Caki2 (cell line): ENCODE measurements at regions not wholly inside any gene's neighbourhood (a gene's known extent, or its start where the extent isn't known, plus 50 kb on each side); places are given as distances from the start of the nearest gene placed in this dataset.
"Not testable (repeated sequence)": the region's sequence is repeated elsewhere in the genome, so short reads cannot be mapped to it uniquely, and the experiment has no call there.

Experiments
- DNase-seq: peaks from one replicate; pipeline ENCODE4 v3.0.0-alpha.2; 2015; ENCODE audit warnings: low read depth
- in situ Hi-C: cut with HindIII; loops from 2 replicates; pipeline ENCODE4 v1.10.0; 2016; ENCODE audit warnings: low sequenced_read_pairs, low pct_unique_long_range_greater_than_20kb, mixed read lengths

DNA sequence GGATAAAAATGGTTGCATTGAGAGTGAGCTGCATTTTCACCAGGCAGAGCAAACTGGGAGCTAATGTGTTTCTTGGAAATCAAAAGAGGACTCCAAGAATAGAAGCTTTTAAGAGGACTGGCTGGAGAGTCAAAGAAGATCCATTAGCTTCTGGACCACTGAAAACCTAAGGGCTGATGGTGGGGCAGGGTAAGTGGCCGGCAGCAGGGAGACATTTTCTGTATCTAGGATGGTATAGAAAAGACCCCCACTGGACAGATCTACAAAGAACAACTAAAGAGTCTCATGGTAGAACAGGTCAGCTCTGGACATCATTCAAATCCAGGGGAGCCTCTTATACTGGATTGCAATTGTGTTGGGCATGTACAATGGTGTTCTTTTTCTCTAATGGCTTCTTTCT lies 262.3 kb downstream of the PTGER3 start:
- no peak for DNase-seq
- in situ Hi-C loops, result no loop called here

DNA sequence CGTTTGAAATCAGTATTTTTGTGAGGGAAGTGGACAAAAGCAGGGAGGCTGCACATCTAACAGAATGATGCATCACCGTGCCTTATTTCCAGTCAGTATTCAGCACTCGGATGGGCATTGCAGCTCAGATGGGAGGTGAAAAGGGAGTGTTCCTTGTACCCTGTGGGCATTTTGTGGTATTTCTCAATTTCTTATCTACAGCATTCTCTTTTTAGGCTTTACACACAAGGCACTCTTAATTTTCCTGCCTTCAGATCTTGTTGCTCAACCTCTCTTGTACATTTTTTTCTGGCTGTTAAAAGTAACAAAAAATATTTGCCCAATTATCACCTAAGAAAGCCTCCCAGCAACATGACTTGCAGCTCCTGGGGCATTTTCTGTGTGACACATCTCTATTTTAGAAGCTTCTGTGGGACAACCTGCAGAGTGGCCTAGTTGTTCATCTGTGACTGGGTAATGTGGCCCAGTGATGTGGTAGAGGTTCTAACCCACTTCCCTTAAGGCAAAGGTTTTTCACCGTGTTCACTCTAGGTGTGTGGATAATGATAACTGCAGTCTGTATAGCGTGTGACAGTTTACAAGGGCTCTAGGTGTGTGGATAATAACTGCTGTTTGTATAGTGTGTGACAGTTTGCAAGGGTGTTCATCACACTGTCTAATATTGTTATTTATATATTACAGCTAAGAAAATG lies 257.2 kb downstream of the PTGER3 start:
- in situ Hi-C loops, result no loop called here
- no peak for DNase-seq

DNA sequence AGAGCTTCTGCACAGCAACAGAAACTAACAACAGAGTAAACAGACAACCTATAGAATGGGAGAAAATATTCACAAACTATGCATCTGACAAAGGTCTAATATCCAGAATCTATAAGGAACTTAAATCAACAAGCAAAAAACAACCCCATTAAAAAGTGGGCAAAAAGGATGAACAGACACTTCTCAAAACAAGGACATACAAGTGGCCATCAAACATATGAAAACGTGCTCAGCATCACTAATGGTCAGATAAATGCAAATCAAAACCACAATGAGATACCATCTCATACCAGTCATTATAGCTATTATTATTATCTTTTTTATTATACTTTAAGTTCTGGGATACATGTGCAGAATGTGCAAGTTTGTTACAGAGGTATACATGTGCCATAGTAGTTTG lies 252.6 kb downstream of the PTGER3 start:
- in situ Hi-C loops, DNase-seq: not testable (repeated sequence)

DNA sequence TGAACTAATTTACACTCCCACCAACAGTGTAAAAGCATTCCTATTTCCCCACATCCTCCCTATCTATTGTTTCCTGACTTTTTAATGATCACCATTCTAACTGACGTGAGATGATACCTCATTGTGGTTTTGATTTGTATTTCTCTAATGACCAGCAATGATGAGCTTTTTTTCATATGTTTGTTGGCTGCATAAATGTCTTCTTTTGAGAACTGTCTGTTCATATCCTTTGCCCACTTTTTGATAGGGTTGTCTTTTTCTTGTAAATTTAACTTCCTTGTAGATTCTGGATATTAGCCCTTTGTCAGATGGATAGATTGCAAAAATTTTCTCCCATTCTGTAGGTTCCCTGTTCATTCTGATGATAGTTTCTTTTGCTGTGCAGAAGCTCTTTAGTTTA lies 251.3 kb downstream of the PTGER3 start:
- not testable (repeated sequence) for DNase-seq

DNA sequence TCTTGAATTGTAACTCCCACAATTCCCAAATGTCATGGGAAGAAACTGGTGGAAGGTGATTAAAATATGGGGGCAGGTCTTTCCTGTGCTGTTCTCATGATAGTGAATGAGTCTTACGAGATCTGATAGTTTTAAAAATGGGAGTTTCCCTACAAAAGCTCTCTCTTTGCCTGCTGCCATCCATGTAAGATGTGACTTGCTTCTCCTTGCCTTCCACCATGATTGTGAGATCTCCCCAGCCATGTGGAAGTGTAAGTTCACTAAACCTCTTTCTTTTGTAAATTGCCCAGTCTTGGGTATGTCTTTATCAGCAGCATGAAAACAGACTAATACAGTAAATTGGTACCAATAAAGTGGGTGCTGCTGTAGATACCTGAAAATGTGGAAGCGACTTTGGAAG lies 245.0 kb downstream of the PTGER3 start:
- DNase-seq, in situ Hi-C loops: not testable (repeated sequence)

More for the DNA sequence above, 251.3 kb downstream of the PTGER3 start:
- in situ Hi-C loops, result not testable (repeated sequence)

DNA sequence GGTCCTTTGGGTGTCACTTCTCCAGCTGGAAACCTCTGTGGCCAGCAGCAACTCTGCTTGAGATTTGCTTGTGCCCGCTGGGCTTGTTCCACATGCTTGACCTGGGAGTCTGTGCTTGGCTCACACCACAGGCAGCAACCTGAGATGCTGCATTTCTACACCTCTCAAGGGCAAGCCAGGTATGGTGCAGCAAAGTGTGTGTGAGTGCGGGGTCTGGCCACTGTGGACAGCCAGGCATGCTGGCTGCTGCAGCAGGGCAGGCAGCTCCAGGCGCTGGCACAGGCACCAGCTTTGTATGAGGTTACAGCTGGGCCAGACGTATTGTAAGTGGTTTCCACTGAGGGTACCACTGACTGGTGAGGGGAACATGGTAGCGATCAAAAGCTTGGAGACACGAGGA lies 242.0 kb downstream of the PTGER3 start:
- in situ Hi-C loops, result no loop called here
- no peak for DNase-seq

DNA sequence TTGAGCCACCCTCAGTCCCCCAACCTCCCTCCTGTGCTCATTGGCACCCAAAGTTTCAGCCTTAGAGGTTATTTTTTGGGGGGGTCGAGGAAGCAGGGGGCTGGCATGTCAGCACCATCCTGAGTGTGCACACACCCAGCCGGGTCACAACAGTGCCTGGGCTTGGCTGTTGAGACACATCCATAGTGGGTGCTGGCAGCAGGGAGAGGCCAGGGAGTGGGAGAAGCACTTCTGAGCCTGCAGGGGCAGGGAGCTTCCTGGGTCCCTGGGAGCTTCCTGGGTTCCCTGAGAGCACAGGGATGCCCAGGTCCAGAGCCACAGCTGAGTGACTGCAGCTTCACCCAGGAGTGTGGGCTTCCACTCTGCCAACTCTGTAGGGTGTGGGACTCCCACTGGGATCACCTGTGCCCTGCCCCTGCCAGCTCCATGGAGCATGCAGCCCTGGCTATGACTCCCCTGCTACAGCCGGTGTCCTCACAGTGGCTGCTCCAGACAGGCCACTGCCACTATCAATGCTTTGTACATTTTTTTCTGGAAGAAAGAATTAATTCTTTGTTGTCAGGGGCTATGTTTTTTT lies 240.4 kb downstream of the PTGER3 start:
- in situ Hi-C loops, result no loop called here

DNA sequence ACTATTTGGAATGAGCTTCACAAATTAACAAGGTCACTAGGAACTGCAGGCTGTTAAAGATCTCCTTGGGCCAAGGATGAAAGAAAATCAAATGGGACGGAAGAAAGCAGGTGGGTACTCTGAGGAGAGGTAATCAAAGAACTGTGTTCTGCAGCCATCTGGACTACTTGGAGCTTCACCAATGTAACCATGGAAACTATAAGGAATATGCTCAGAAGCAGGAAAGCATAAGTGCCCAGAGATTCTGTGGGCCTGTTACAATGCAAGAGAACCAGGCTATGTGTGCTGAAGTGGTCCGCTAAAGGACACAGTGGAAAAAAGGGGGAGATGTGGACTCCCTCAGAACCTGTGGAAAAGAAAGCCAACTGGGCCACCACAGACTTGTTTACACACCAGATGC lies 238.5 kb downstream of the PTGER3 start:
- DNase-seq, result no peak
- in situ Hi-C loops, result no loop called here

More for the DNA sequence above, 240.4 kb downstream of the PTGER3 start:
- DNase-seq, result no peak

DNA sequence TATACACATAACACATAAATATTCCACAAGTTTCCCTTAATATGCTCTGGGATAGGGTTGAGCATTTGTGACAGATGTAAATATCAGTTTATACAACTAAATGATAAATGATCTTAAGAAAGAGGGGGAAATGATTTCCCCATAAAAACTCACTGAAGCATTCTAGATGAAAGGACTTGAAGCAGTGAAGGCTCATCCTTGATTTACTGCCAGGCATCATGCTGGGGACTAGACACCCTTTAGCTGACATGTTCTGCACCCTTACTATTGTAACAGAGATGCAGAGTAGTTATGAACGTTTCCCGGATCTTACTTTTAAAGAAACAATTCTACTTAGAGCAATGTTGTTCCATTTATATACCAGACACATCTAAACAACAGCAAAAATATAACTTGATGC lies 235.8 kb downstream of the PTGER3 start:
- in situ Hi-C loops, result no loop called here
- no peak for DNase-seq

DNA sequence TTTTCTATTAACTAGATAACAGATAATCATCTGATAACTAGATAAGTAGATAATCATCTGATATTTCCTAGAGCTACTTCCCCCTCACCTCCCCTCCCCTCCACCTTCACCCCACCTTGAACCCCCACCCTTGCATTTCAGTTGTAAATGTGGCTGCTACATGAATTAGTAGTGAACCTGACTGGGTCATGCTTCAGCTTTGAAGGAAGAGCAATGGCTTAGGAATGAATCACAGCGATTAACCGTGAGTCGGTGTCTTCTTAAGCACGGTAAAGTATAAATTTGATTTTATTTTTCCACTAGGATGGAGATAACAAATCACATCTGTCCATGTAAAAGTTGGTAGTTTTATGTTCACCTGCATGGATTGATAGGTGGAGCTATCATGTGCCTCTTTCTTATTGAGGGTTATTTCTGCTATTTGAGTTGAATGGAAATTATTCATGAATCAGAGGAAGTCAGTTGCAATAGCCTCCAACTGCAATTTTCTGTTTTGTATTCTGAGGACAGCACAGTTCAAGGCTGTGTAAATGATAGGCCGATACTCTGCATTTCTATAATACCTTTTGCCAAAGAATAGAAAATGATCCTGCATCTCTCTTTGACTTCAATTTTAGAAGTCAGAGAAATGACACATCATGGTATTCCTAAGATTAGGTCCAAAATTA lies 235.0 kb downstream of the PTGER3 start:
- in situ Hi-C loops, result no loop called here
- DNase-seq, result no peak

DNA sequence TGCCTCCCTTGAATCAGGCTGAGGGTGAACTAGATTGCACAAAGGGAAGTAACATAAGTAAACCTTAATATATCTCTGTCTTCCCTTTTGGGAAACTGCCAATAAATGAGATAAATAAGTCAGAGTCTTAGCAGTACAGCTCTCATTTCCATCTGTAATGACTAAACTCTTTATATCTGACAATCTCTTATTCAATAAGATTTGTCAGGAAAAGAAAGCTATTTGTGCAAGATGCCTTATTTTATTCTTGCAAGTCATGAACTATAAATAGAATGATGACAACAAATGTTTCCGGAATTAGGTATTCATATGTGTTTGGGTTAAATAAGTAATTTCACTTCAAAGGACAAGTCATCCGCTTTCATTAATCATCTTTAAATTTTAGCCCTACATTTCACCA lies 229.2 kb downstream of the PTGER3 start:
- in situ Hi-C loops, result no loop called here
- DNase-seq, result no peak

DNA sequence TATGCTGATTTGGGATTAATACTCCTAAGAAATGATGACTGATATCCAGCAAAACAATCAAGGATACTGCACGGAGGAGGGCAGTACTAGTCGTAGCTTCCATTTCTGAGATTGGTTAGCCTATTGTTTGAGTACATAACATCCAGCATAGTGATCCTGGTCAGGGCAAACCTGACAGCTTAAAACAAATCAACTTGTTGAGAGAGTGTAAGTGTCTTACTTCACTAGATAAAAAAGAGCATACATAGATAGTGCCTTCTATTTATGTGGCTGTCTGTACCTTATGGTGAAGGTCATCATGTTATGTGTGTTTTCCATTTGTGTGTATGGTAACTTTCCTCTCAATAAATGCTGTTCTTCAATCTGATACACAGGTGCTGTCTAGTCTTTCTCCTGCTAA lies 228.4 kb downstream of the PTGER3 start:
- in situ Hi-C loops, result no loop called here
- DNase-seq, result no peak

DNA sequence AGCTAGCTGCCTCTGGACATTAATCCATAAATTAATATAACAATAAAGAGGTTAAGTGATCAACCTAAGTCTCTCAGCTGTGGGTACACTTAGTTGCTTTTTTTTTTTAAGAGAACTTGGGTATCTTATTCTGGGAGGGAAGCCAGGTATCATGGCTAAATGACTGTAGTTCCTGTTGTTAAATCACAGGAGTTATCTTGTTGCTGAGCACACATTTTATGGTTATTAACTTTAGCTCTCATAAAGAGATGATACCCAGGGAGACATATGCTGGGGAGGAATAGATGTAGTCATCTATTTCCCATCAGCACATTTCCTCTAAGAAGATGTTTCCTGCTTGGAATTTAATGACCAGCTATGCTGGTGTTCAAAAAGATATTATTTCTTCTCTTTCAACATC lies 227.8 kb downstream of the PTGER3 start:
- in situ Hi-C loops, result no loop called here

DNA sequence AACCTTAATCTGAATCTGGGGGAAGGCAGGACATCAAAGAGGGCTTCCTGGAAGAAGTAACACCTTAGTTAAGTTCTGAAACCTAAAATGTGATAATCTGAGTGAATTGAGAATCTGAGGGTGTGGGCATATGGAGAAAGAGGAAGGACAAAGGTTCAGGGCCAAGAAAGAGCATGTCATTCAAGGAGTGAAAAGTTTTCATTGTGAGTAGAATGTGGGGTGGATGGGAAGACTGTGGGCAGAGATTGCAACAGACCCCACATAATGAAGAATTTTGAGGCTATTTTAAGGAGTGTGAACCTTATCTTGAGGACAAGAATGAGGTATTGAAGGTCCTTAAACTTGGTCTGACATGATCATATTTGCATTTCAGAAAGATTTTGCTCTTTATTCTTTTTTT lies 227.2 kb downstream of the PTGER3 start:
- in situ Hi-C loops, result no loop called here
- DNase-seq, result no peak

More for the DNA sequence above, 227.8 kb downstream of the PTGER3 start:
- DNase-seq, result no peak

DNA sequence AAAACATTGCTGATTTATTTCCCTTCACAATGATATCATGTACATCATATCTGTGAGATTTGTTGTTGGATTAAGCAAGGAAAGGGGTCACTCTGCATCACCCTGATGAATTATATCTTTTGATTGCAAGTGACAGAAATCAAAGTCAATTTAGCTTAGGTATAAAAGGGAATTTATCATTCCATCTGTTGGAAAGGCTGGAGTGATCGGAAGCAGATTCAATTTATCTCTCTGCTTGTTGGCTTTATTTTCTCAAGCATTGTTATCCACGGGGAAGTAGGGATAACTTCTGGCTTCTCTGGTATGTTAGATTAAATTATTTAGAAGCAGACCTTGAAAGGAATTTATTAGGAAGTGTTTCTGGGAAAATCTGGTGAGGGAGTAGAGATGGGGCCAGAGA lies 226.6 kb downstream of the PTGER3 start:
- in situ Hi-C loops, result no loop called here
- DNase-seq, result no peak

DNA sequence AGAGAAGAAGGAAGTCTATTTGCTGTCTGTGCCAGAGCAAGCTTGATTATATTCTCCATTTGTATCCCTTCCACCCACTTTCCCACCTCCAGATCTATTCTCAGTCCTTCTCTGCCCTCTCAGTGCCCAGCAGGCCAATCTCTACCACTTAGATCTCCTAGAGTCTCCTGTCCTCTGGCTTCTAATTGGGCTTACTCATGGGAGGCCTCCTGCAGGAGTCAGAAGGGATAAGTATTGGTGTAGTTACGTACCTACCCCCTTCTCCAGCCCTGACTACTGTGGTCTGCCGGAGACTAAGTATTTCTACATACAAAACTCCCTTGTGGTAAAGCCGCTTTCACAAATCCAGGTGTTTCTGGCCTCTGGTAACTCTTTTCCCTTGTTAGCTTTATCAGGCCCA lies 221.2 kb downstream of the PTGER3 start:
- no peak for DNase-seq
- in situ Hi-C loops, result no loop called here

DNA sequence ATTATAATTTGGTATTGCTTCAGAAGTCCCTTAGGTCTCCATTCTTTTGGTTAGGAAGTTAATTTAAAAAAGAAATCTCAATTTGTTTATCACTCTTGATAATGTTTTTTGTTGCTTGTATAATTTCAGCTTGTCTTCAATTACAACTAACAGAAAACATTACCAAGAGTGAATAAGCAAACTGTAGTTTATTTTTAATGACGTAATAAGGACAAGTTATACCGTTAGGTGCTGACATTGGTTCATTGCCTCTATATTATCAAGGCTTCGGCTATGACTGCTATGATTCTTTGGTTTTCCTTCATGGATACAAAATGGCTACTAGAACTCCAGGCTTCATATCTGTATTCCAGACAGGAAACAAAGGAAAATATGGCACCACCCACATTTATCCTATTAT lies 220.6 kb downstream of the PTGER3 start:
- in situ Hi-C loops, result no loop called here
- DNase-seq, result no peak

DNA sequence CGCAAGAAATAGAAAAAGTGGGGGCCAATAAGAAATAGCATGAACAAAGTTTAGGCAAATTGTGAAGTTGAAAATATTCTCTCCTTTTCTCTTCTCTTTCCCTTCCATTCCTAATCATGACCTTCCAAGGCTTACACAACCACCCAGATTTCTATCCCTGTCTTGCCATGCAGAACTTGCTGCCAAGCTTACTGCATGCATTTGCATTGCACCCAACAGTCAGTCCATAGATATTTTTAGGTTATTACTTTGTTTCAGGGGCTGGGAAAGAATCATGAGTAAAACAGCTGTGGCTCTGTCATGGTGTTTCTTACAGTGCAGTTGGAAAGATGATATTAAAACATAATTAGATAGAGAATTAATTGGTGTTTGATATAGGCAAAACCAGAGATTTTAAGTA lies 219.4 kb downstream of the PTGER3 start:
- DNase-seq, result no peak
- in situ Hi-C loops, result no loop called here

DNA sequence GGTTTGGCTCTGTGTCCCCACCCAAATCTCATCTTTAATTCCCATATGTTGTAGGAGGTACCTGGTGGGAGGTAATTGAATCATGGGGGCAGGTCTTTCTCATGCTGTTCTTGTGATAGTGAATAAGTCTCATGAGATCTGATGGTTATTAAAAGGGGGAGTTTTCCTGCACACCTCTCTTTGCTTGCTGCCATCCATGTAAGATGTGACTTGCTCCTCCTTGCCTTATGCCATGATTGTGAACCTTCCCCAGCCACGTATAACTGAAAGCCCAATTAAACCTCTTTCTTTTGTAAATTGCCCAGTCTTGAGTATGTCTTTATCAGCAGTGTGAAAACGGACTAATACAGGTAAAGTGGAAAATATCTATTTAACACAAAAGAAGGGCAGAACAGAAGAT lies 213.3 kb downstream of the PTGER3 start:
- DNase-seq, in situ Hi-C loops: not testable (repeated sequence)

DNA sequence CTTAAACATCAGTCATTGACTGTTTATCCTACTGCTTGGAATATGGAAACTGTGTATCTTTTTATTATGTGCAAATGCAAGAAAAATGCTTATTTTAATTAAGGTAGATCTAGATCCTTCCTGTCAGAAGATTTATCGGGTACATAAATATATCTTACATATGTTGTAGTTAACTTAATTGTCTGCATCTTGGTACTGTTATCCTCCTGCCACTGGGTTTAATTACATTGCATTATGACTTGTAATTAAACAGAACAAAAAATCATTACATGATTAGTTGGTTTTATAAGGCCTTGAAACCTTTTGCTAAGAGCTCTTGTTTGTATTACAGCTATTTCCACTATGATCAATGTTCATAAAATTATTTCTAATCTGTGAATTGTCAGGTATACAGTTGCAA lies 211.2 kb downstream of the PTGER3 start:
- no peak for DNase-seq
- in situ Hi-C loops, result no loop called here
